B cell (primary cell): ENCODE measurements at regions not wholly inside any gene's neighbourhood (a gene's known extent, or its start where the extent isn't known, plus 50 kb on each side); places are given as distances from the start of the nearest gene placed in this dataset.

ENCODE experiments used
- CTCF ChIP-seq: fragments of 200-600 bp; IDR thresholded peaks from one replicate; pipeline ENCODE4 v1.8.0; 2022; ENCODE audit warnings: antibody characterized with exemption, mild to moderate bottlenecking
- EZH2 ChIP-seq: IDR thresholded peaks from 2 replicates; pipeline ENCODE4 v1.6.1; 2012; ENCODE audit warnings: borderline replicate concordance, low read depth, mild to moderate bottlenecking, moderate library complexity, low read length; ENCODE audit not compliant: insufficient read depth, poor library complexity, severe bottlenecking

- TF ChIP-seq CTCF (no peak), EZH2 (no peak)
Measured at GRCh38 chr2:239833269-239834109, 191.7 kb downstream of the NDUFA10 start.
